ENCODE measurements at regions not wholly inside any gene's neighbourhood (a gene's known extent, or its start where the extent isn't known, plus 50 kb on each side); places are given as distances from the start of the nearest gene placed in this dataset.

DNA sequence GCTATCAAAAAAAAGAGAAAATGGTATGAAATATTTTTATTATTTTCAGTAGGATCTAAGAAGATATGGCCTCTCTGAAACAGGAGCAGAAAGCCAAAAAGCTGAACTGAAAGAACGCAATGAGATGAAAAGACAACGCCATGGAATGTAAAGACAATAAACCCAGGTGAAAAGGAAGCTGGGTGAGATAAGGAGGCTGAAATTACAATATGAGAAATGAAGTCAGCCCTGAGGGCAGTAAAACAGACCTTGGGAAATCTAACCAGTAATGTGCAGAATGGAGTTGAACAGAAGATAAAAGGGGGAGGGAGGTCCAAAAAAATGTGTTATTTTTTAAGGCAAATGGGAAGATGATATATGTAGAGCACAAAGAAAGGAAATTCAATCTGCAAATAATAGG, 265.3 kb downstream of the ENC1 start:
- H3K4me3 ChIP-seq (ENCODE audit: control insufficient read depth, low read depth, low read length): no peak overlapping the region
- no peak for DNase-seq (ENCODE audit: low read depth)
- TF ChIP-seq, protein P1, sequence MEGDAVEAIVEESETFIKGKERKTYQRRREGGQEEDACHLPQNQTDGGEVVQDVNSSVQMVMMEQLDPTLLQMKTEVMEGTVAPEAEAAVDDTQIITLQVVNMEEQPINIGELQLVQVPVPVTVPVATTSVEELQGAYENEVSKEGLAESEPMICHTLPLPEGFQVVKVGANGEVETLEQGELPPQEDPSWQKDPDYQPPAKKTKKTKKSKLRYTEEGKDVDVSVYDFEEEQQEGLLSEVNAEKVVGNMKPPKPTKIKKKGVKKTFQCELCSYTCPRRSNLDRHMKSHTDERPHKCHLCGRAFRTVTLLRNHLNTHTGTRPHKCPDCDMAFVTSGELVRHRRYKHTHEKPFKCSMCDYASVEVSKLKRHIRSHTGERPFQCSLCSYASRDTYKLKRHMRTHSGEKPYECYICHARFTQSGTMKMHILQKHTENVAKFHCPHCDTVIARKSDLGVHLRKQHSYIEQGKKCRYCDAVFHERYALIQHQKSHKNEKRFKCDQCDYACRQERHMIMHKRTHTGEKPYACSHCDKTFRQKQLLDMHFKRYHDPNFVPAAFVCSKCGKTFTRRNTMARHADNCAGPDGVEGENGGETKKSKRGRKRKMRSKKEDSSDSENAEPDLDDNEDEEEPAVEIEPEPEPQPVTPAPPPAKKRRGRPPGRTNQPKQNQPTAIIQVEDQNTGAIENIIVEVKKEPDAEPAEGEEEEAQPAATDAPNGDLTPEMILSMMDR (IDR thresholded peaks at IDR 0.05; ENCODE audit: control insufficient read depth, insufficient read depth, low read depth, low read length, missing control alignments): no peak

DNA sequence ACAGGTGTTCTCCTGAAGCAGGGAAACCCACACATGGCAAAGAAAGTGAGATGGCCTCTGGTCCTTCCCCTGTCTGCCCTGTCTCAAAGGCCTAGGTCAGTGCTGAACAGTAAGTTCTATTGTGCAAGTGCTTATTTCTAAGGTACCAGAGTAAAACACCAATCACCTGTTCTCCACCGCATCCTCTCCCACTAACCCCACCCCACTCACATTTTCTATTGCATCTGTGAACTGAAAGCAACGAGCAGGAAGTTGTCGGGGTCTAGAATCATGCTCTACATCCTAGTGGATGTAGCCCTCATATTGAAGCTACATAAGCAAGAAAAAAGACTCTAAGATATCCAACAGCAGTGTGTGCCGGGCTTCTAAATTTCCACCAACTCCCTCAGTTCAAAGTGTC, 265.9 kb downstream of the ENC1 start:
- TF ChIP-seq, protein P1 (IDR thresholded peaks at IDR 0.05; ENCODE audit: control insufficient read depth, insufficient read depth, low read depth, low read length, missing control alignments): no peak
- no peak overlapping the region for H3K4me3 ChIP-seq (ENCODE audit: control insufficient read depth, low read depth, low read length)
- DNase-seq (ENCODE audit: low read depth): no peak

DNA sequence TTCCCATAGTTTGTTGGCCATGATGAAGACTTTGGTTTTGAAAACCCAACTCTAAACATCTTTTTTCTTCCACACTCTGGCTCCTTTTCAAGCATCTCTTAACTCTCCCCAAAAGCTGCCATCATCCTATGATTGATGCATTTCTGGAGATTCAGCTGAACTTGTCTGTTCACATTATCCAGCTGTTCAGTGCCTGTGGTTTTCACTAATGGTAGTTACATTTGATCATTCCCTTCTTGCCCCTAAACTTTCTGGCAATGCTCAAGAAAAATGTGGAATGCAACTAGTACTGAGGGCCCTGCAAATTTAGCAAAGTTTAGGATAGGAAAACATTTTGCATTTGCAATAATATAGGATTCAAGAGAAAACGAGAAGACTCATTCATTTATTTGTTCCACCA, 267.5 kb downstream of the ENC1 start:
- no peak overlapping the region for H3K4me3 ChIP-seq (ENCODE audit: control insufficient read depth, low read depth, low read length)
- DNase-seq (ENCODE audit: low read depth): no peak
- TF ChIP-seq, protein P1 (IDR thresholded peaks at IDR 0.05; ENCODE audit: control insufficient read depth, insufficient read depth, low read depth, low read length, missing control alignments): no peak

DNA sequence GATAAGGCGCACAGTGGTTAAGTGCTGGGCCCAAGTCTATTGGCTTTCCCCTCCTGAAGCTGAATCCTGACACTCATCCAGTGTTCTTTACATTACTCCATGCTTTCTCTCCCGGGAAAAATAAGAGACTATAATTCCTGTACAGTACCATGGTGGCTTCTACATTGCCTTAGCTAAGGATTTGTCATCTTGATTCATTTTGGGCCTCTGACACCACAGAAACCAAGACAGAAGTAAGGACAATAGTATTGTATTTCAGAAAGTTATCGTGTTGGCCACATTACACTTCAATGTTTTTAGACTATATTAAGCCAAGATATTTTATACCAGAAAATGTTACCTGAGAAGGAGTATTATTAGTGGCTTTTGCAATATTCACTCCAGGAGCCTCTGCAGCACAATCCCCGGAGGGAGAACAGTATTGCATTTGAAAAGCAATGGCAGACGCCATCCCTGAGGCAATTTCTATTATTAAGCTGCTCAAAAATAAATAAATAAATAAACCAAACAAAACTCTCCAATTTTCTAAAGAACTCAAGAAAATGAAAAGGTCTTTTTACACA, 267.9 kb downstream of the ENC1 start:
- TF ChIP-seq, protein P1 (IDR thresholded peaks at IDR 0.05; ENCODE audit: control insufficient read depth, insufficient read depth, low read depth, low read length, missing control alignments): no peak
- no peak overlapping the region for H3K4me3 ChIP-seq (ENCODE audit: control insufficient read depth, low read depth, low read length)
- no peak for DNase-seq (ENCODE audit: low read depth)

DNA sequence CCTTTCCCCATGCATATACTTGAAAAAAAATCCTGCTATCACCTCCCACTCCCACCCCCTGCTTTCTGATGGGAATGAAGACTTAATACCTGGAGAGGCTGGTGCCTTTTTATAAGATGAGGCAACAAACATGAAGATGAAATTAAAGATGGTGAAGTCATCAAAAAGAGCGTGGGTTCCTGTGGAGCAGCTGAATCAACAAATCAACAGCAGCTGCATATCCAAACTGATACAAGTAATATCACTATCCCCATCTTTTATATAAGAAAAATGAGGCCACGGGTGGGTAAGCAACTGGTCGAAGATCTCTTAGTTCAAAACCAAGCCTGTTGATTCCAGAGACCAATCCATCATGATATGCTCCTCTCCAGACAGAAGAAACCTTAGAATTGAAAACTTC, 268.5 kb downstream of the ENC1 start:
- TF ChIP-seq, protein P1 (IDR thresholded peaks at IDR 0.05; ENCODE audit: control insufficient read depth, insufficient read depth, low read depth, low read length, missing control alignments): no peak
- DNase-seq (ENCODE audit: low read depth): no peak
- no peak overlapping the region for H3K4me3 ChIP-seq (ENCODE audit: control insufficient read depth, low read depth, low read length)

DNA sequence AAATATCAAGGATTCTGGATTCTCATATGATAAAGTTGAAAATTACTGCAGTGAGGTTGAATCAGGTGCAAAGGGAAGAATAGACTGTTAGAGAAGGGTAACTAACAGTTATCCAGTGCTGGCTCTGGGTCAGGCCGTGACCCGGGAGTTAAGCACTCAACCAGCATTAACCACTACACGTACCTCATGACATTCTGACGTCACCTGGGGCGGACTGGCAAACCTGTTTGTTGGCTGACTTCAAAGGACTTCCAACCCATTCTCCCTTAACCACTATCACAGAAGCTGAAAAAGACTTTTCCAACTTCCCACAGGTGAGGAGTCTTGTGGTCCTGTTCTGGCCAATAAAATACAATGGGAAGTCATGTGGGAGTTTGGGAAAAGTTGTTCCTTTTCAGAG, 268.9 kb downstream of the ENC1 start:
- H3K4me3 ChIP-seq (ENCODE audit: control insufficient read depth, low read depth, low read length): no peak overlapping the region
- TF ChIP-seq, protein P1 (IDR thresholded peaks at IDR 0.05; ENCODE audit: control insufficient read depth, insufficient read depth, low read depth, low read length, missing control alignments): no peak
- no peak for DNase-seq (ENCODE audit: low read depth)

DNA sequence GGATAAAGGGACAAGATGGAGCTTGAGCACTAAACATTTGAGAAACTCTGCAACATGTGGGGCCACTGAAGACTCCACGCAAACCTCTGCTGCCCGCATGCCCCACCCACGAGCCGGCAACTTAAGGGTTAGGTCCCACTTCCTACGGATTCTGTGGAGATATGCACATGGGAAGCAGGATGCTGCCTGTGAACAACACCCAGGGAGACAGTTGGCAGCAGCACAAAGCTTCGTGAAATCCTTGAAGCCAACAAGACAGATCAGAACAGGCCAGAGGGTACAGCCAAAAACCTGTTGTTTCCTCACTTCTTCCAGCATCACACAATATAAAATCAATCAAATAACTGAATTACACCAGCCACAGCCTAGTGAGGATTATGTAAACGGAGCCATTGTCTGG, 270.4 kb downstream of the ENC1 start:
- no peak for DNase-seq (ENCODE audit: low read depth)
- H3K4me3 ChIP-seq (ENCODE audit: control insufficient read depth, low read depth, low read length): no peak overlapping the region
- TF ChIP-seq, protein P1 (IDR thresholded peaks at IDR 0.05; ENCODE audit: control insufficient read depth, insufficient read depth, low read depth, low read length, missing control alignments): no peak
